GM10266 (cell line): ENCODE measurements at regions not wholly inside any gene's neighbourhood (a gene's known extent, or its start where the extent isn't known, plus 50 kb on each side); places are given as distances from the start of the nearest gene placed in this dataset.

Experiments used
- DNase-seq: peaks from one replicate; pipeline ENCODE4 v3.0.0; 2012; ENCODE audit errors: extremely low spot score
- CTCF ChIP-seq: IDR thresholded peaks from 2 replicates; pipeline ENCODE4 v1.5.1; 2012; ENCODE audit warnings: mild to moderate bottlenecking, low read depth; ENCODE audit not compliant: control insufficient read depth, insufficient read depth; ENCODE audit errors: missing control alignments

GRCh38 chr1:95956215-95956614, 722.2 kb downstream of the RWDD3 start:
- TF ChIP-seq CTCF: no peak
- no peak for DNase-seq

- no peak for DNase-seq
- TF ChIP-seq CTCF: no peak
These were observed 723.7 kb downstream of the RWDD3 start for GRCh38 chr1:95957748-95958147.

GRCh38 chr1:95966866-95967265, 732.9 kb downstream of the RWDD3 start:
- no peak for DNase-seq

GRCh38 chr1:95974586-95974985, 740.6 kb downstream of the RWDD3 start:
- DNase-seq: no peak

More at GRCh38 chr1:95966866-95967265, 732.9 kb downstream of the RWDD3 start:
- no peak for TF ChIP-seq CTCF

GRCh38 chr1:95982711-95983110, 738.9 kb upstream of the PTBP2 start:
- no peak for DNase-seq
- no peak for TF ChIP-seq CTCF

More at GRCh38 chr1:95974586-95974985, 740.6 kb downstream of the RWDD3 start:
- TF ChIP-seq CTCF: no peak

GRCh38 chr1:95983831-95984230, 737.8 kb upstream of the PTBP2 start:
- TF ChIP-seq CTCF: no peak
- no peak for DNase-seq

GRCh38 chr1:95984798-95985374, 736.7 kb upstream of the PTBP2 start:
- TF ChIP-seq CTCF: no peak
- DNase-seq: no peak
